ENCODE measurements at regions not wholly inside any gene's neighbourhood (a gene's known extent, or its start where the extent isn't known, plus 50 kb on each side); places are given as distances from the start of the nearest gene placed in this dataset.

- peak; percentile 54 for DNase-seq
- no peaks in the 10 kb centered on the region for H3K27me3 ChIP-seq
- H3K9me3 ChIP-seq: no peaks in the 10 kb centered on the region; the same call in 1 of the 2 replicates
- no peak overlapping the region for H3K4me3 ChIP-seq
- no peaks in the 10 kb centered on the region for H3K36me3 ChIP-seq
These were observed 163.4 kb upstream of the NCAM1 start for GRCh38 chr11:112797648-112798293.

- Histone ChIP-seq H3K4me3 (no peak overlapping the region), H3K27me3 (no peaks in the 10 kb centered on the region), H3K36me3 (no peaks in the 10 kb centered on the region), H3K9me3 (no peaks in the 10 kb centered on the region)
- no peak for DNase-seq
These were observed 160.0 kb upstream of the NCAM1 start for GRCh38 chr11:112801025-112801816.

DNA sequence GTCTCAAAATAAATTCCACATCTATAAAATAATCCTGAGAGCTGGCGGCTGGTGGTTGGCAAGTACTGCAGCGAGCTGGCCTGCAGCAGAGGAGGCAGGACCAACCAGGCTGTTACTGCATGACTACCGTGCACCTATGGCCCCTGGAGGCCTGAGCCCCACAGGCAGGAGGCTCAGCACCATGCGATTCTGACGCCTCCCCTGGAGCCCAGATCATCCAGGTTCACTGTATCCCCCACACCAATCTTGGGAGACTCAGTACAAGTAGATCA is 159.5 kb upstream of the NCAM1 start:
- Histone ChIP-seq H3K36me3 (no peaks in the 10 kb centered on the region), H3K27me3 (no peaks in the 10 kb centered on the region), H3K4me3 (no peak overlapping the region), H3K9me3 (no peaks in the 10 kb centered on the region)
- no peak for DNase-seq

DNA sequence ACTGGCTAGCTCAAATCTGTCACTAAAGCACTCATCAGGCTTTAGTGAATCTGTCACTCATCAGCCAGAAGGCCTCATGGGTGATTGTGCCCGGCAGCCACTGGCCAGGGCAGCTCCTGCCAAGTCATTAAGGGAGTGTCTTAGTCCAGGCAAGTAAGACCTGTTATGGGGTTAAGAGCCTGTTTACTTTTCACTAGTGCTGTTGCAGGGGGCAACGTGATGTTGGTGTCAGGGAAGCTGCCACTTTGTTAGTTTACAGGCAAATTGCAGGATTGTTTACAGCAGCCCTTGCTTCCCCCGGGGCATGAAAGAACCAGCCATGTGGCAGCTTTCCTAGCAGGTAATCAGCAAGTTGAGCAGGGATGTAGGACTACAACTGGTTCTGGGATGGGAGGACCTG is 155.6 kb upstream of the NCAM1 start:
- H3K27me3 ChIP-seq: no peaks in the 10 kb centered on the region
- no peak for DNase-seq
- H3K9me3 ChIP-seq: no peaks in the 10 kb centered on the region
- no peaks in the 10 kb centered on the region for H3K36me3 ChIP-seq
- no peak overlapping the region for H3K4me3 ChIP-seq

DNA sequence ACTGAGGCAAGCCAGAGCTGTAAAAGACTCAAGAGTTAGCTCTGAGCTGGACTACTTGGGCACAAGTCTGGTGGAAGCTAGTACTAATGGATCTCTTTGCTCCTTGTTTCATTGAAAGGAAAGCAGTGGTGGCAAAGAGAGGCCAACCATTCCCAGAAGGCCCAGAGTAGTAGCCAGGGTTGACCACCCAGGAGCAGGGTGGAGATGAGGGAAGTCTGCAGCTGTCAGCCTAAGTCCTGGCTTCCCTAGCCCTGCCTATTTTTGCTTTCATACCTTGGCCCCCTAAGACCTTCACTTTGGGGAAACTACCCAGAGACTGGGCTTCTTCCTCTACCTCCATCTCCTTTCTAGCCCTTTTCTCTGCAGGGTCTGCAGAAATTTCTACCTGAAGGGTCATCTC is 155.0 kb upstream of the NCAM1 start:
- Histone ChIP-seq H3K9me3 (no peaks in the 10 kb centered on the region), H3K4me3 (no peak overlapping the region), H3K27me3 (no peaks in the 10 kb centered on the region), H3K36me3 (no peaks in the 10 kb centered on the region)
- no peak for DNase-seq

DNA sequence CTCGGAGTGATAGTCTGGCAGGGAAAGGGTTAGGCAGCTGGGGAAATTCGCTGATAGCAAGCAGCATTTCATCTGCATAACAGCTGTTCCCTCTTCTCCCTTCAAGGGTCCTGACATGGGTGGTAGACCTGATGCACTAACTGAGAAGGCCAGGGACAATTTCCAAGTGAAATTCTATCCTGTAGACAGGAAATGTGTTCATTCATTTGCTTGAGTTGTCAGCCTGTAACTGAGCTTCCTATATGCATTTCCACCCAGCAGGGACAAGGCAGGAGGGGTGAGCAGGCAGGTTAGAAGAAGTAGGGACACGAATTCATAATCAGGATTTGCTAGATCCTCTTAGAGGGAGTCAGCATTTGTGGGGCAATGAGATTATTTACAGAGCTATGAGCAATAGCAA is 154.3 kb upstream of the NCAM1 start:
- DNase-seq: no peak

GRCh38 chr11:112809429-112809828 is 151.8 kb upstream of the NCAM1 start:
- Histone ChIP-seq H3K9me3 (no peaks in the 10 kb centered on the region), H3K4me3 (no peak overlapping the region), H3K27me3 (no peaks in the 10 kb centered on the region), H3K36me3 (no peaks in the 10 kb centered on the region)
- no peak for DNase-seq

More for the DNA sequence above, 154.3 kb upstream of the NCAM1 start:
- Histone ChIP-seq H3K27me3 (no peaks in the 10 kb centered on the region), H3K9me3 (no peaks in the 10 kb centered on the region), H3K36me3 (no peaks in the 10 kb centered on the region), H3K4me3 (no peak overlapping the region)

DNA sequence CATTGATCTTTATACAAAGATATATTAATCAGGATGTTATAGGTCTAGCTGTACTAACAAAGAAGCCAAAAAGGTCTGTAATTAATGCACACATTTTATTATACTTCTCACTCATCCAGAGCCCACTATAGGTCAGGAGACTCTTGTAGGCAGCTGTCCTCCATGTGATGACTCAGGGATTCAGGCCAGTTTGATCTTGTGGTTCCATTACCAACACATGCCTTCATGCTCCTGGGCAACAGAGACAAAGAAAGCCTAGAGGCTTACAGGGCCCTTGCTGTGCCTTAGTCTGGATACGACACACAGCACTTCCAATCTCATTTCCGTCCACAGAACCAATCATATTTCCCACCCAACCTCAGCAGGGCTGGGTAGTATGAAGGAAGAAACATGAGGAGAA is 150.3 kb upstream of the NCAM1 start:
- Histone ChIP-seq H3K9me3 (no peaks in the 10 kb centered on the region), H3K27me3 (no peaks in the 10 kb centered on the region), H3K4me3 (no peak overlapping the region), H3K36me3 (no peaks in the 10 kb centered on the region)
- DNase-seq: no peak

DNA sequence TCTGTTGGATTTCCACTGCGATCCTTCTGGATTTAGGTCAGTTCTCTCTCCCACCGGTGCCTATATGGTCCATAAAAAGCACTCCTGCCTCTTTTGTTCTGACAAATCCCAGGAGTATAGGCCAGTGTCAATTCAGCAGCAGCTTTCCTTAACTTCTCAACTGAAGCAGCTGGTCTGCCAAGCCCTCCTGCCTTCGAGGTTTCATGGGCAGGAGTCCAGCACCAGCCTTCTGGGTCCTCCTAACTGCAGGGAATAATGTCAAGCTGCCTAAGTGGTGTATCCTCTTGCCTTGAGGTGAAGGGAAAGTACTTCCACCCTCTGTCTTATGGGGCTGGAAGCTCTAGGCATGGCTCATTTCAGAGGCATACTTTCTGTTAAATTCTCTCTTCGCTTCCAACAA is 149.4 kb upstream of the NCAM1 start:
- no peaks in the 10 kb centered on the region for H3K36me3 ChIP-seq
- no peaks in the 10 kb centered on the region for H3K27me3 ChIP-seq
- DNase-seq: no peak
- no peak overlapping the region for H3K4me3 ChIP-seq
- no peaks in the 10 kb centered on the region for H3K9me3 ChIP-seq

DNA sequence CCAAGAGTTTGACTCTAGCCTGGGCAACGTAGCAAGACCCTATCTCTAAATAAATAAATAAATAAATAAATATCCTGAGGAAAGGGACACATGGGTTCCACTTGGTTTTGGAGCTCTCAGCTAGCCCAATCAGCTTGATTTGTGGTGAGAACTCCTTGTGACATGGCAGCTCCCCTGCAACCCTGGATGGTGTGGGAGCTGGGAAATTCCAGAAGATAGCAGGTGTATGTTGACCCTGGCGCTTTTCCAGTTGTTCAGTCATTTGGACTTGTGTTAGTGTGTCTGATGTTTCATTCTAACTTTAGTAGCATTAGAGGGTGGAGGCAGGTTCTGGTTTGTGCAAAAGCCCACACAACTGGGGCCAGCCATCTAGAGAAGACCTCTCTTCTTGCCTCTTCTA is 148.5 kb upstream of the NCAM1 start:
- Histone ChIP-seq H3K4me3 (no peak overlapping the region), H3K9me3 (no peaks in the 10 kb centered on the region), H3K27me3 (no peaks in the 10 kb centered on the region), H3K36me3 (no peaks in the 10 kb centered on the region)
- no peak for DNase-seq

GRCh38 chr11:112814168-112814567 is 147.1 kb upstream of the NCAM1 start:
- no peaks in the 10 kb centered on the region for H3K36me3 ChIP-seq
- H3K9me3 ChIP-seq: no peaks in the 10 kb centered on the region
- no peak for DNase-seq
- H3K27me3 ChIP-seq: no peaks in the 10 kb centered on the region
- H3K4me3 ChIP-seq: no peak overlapping the region

DNA sequence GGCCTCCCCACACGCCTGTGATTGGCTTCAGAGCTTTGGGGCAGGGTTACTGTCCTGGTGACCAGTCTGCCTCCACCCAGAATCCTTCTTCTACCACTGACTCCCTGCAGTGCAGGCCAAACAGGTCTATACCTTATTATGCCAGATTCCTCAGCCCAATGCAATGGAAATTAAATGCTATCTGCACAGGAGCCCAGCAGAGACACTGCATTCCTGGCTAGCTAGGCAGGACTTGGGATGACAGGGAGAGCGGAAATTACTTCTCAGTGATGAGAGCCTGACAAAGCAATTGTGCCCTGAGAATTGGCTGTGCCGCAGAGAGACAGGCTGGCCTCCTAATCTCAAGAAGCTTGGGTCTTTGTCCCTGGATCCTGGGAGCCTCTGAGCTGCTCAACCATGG is 143.8 kb upstream of the NCAM1 start:
- Histone ChIP-seq H3K9me3 (no peaks in the 10 kb centered on the region), H3K36me3 (no peaks in the 10 kb centered on the region), H3K4me3 (no peak overlapping the region), H3K27me3 (no peaks in the 10 kb centered on the region)
- no peak for DNase-seq

- peak; percentile 5 for DNase-seq
- no peak overlapping the region for H3K4me3 ChIP-seq
- H3K9me3 ChIP-seq: no peaks in the 10 kb centered on the region
- no peaks in the 10 kb centered on the region for H3K27me3 ChIP-seq
- no peaks in the 10 kb centered on the region for H3K36me3 ChIP-seq
These were observed 138.5 kb upstream of the NCAM1 start for GRCh38 chr11:112822478-112823274.

- H3K36me3 ChIP-seq: no peaks in the 10 kb centered on the region
These were observed 135.2 kb upstream of the NCAM1 start for GRCh38 chr11:112826026-112826425.

GRCh38 chr11:112826788-112827187 is 134.4 kb upstream of the NCAM1 start:
- Histone ChIP-seq H3K4me3 (no peak overlapping the region), H3K36me3 (no peaks in the 10 kb centered on the region), H3K27me3 (no peaks in the 10 kb centered on the region), H3K9me3 (no peaks in the 10 kb centered on the region)
- DNase-seq: no peak

More at GRCh38 chr11:112826026-112826425, 135.2 kb upstream of the NCAM1 start:
- H3K27me3 ChIP-seq: no peaks in the 10 kb centered on the region
- H3K9me3 ChIP-seq: no peaks in the 10 kb centered on the region
- H3K4me3 ChIP-seq: no peak overlapping the region
- no peak for DNase-seq

GRCh38 chr11:112828421-112828820 is 132.8 kb upstream of the NCAM1 start:
- Histone ChIP-seq H3K36me3 (no peaks in the 10 kb centered on the region), H3K27me3 (no peaks in the 10 kb centered on the region), H3K4me3 (no peak overlapping the region), H3K9me3 (no peaks in the 10 kb centered on the region)
- no peak for DNase-seq

GRCh38 chr11:112829971-112830654 is 131.1 kb upstream of the NCAM1 start:
- no peaks in the 10 kb centered on the region for H3K9me3 ChIP-seq
- no peak for DNase-seq
- no peak overlapping the region for H3K4me3 ChIP-seq
- H3K27me3 ChIP-seq: no peaks in the 10 kb centered on the region
- no peaks in the 10 kb centered on the region for H3K36me3 ChIP-seq

Data from MG63 (cell line).